GM20000 (cell line): ENCODE measurements at regions not wholly inside any gene's neighbourhood (a gene's known extent, or its start where the extent isn't known, plus 50 kb on each side); places are given as distances from the start of the nearest gene placed in this dataset.

Source experiments
- DNase-seq: peaks from one replicate; pipeline ENCODE4 v3.0.0; 2012; ENCODE audit warnings: low spot score
- CTCF ChIP-seq: IDR thresholded peaks from 2 replicates; pipeline ENCODE4 v1.5.1; 2012; ENCODE audit warnings: mild to moderate bottlenecking, control low read depth; ENCODE audit errors: extremely low read depth, missing control alignments

- TF ChIP-seq CTCF: no peak
- no peak for DNase-seq
Observed at GRCh38 chr13:69450245-69450644, 657.4 kb upstream of the ATXN8OS start.

GRCh38 chr13:69425235-69425634 is 682.4 kb upstream of the ATXN8OS start:
- DNase-seq: no peak
- no peak for TF ChIP-seq CTCF

- no peak for TF ChIP-seq CTCF
- DNase-seq: no peak
Observed at GRCh38 chr13:69423844-69424243, 683.8 kb upstream of the ATXN8OS start.

GRCh38 chr13:69418319-69418718 is 689.3 kb upstream of the ATXN8OS start:
- DNase-seq: no peak

GRCh38 chr13:69410761-69411160 is 696.9 kb upstream of the ATXN8OS start:
- DNase-seq: no peak

More at GRCh38 chr13:69418319-69418718, 689.3 kb upstream of the ATXN8OS start:
- no peak for TF ChIP-seq CTCF

GRCh38 chr13:69391756-69392155 is 715.9 kb upstream of the ATXN8OS start:
- TF ChIP-seq CTCF: no peak
- no peak for DNase-seq

More at GRCh38 chr13:69410761-69411160, 696.9 kb upstream of the ATXN8OS start:
- TF ChIP-seq CTCF: no peak

GRCh38 chr13:69389899-69390298 is 717.7 kb upstream of the ATXN8OS start:
- no peak for DNase-seq
- no peak for TF ChIP-seq CTCF
